ENCODE measurements at regions not wholly inside any gene's neighbourhood (a gene's known extent, or its start where the extent isn't known, plus 50 kb on each side); places are given as distances from the start of the nearest gene placed in this dataset.

DNA sequence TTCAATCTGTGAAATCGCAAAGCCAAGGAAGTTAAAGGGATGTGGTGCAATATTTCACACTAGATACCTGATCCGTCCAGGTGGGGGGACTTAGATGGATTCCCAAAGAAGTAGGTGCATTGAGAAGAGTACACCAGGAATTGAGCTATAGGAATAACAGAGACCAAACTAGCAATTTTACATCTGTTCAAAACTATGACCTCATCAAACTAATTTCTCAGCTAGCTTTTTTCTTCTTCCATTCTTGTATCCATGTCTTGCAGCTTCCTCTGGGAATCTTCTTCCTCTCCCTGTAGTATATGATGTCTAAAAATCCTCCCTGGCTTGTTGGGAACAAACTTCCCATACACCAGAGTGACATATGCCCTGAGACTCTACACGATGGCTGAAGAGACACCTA, 51.0 kb upstream of the PTPN13 start:
- TF ChIP-seq, protein P1, sequence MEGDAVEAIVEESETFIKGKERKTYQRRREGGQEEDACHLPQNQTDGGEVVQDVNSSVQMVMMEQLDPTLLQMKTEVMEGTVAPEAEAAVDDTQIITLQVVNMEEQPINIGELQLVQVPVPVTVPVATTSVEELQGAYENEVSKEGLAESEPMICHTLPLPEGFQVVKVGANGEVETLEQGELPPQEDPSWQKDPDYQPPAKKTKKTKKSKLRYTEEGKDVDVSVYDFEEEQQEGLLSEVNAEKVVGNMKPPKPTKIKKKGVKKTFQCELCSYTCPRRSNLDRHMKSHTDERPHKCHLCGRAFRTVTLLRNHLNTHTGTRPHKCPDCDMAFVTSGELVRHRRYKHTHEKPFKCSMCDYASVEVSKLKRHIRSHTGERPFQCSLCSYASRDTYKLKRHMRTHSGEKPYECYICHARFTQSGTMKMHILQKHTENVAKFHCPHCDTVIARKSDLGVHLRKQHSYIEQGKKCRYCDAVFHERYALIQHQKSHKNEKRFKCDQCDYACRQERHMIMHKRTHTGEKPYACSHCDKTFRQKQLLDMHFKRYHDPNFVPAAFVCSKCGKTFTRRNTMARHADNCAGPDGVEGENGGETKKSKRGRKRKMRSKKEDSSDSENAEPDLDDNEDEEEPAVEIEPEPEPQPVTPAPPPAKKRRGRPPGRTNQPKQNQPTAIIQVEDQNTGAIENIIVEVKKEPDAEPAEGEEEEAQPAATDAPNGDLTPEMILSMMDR (IDR thresholded peaks at IDR 0.05): no peak

DNA sequence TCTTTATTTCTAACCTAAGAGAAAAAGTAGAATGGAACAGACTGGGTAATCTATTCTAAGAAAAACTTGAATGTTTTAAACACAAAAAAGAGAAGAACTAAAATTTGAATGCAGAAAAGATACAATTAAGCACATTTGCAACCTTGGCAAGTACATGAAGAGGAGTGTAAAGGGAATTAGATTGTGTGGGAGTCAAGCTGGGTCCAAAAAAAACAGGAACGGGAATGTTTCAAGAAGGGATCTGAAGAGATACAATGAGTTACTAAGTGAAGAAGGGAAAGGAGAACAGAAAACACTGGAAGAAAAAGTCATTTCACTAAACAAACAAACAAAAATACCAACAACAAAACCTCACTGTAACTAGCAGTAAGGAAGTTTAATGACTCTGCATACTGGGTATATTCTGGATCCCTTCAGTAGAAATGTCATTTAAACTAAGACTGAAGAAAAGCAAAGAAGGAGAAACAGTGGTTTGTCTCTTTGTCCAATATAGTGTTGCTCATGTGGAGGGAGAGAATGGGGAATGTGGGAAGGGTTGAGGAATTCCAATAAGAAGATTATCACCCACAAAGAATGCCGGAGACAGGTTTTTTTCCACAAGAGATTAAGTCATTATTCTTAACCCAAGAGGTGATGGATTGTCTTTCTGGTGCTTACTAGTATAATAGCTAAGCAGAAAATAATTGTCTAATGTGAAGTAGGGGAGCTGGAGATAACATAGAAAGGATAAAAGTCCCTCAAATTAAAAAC, 50.4 kb upstream of the PTPN13 start:
- TF ChIP-seq, protein P1 (IDR thresholded peaks at IDR 0.05): no peak

DNA sequence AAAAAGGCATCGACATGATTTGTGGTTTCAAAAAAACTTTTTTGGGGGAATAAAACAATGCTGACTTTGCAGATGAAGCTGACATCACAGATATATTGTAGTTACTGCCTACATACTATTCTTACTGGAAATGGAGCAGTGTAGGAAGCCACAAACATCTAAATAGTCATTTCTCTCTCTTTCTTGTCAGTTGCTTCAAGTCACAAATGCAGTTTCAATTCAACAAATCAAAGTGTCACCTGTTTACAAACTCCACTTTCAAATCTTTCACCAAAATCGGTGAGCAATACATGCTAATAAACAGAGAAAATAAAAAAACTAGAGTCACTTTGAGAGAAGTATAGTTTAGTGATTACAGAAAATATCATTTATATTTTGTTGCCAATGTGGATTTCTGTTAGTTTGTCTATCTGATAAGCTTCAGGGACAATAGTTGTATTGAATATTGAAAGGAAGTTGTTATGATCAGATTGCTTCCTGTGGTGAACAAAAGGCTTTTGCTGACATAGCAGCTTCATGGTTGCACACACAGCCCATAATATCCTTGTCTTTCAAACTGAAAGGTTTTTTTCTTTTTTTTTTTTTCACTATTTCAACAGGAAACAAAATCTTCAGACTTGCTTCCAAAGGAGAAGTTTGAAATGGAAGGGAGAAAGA, 49.7 kb upstream of the PTPN13 start:
- TF ChIP-seq, protein P1 (IDR thresholded peaks at IDR 0.05): no peak

Measured in LNCAP (cell line).